Glutamatergic neuron (in vitro differentiated cells): ENCODE measurements at regions not wholly inside any gene's neighbourhood (a gene's known extent, or its start where the extent isn't known, plus 50 kb on each side); places are given as distances from the start of the nearest gene placed in this dataset.

Experiments used
- DNase-seq: peaks from one replicate; pipeline ENCODE4 v3.0.0; 2022
- H3K27ac Mint-ChIP-seq: one replicate; pipeline ENCODE4 v1.8.0; 2020; ENCODE audit warnings: mild to moderate bottlenecking, mixed read lengths, inconsistent platforms; ENCODE audit not compliant: unreplicated experiment
- H3K27me3 Mint-ChIP-seq: one replicate; pipeline ENCODE4 v1.8.0; 2020; ENCODE audit warnings: mild to moderate bottlenecking, moderate library complexity, mixed read lengths, inconsistent platforms; ENCODE audit not compliant: unreplicated experiment
- H3K36me3 Mint-ChIP-seq: one replicate; pipeline ENCODE4 v1.8.0; 2020; ENCODE audit warnings: mild to moderate bottlenecking, mixed read lengths, inconsistent platforms; ENCODE audit not compliant: unreplicated experiment
- H3K4me1 Mint-ChIP-seq: one replicate; pipeline ENCODE4 v1.8.0; 2020; ENCODE audit warnings: mild to moderate bottlenecking, low read depth, mixed read lengths, inconsistent platforms; ENCODE audit not compliant: unreplicated experiment
- H3K4me3 Mint-ChIP-seq: one replicate; pipeline ENCODE4 v1.8.0; 2020; ENCODE audit warnings: mild to moderate bottlenecking, mixed read lengths, inconsistent platforms; ENCODE audit not compliant: unreplicated experiment
- H3K9me3 Mint-ChIP-seq: one replicate; pipeline ENCODE4 v1.8.0; 2020; ENCODE audit warnings: mild to moderate bottlenecking, moderate library complexity, mixed read lengths, inconsistent platforms; ENCODE audit not compliant: unreplicated experiment
- TF ChIP-seq, protein P1 (sequence below): fragments of 200-600 bp; sonication (generic); IDR thresholded peaks from one replicate; pipeline ENCODE4 v1.5.0; 2021; ENCODE audit not compliant: partially characterized antibody, unreplicated experiment

DNA sequence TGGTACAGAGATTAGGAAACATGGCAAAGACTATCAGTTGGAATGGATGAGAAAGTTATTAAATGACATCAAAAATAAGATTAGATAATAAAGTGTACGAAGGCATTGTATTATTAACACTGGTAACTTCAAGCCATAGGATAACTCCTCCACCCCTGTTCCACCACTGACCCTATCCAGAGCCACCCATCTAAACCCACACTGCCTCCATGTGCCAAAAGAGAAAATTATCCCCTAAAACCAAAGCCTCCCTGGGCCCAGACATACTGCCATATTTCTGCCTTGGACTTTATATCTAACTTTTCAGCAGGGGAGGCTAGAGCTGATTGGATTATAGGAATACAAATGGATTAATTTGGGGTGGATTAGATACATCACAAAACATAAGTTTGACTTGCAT, 443.7 kb downstream of the BCL11A start:
- Mint-ChIP-seq H3K27ac (no peak overlapping the region), H3K4me1 (no peaks in the 10 kb centered on the region), H3K4me3 (no peak overlapping the region), H3K9me3 (no peaks in the 10 kb centered on the region), H3K27me3 (no peaks in the 10 kb centered on the region), H3K36me3 (peaks cover 5% of the 10 kb centered on the region)
- DNase-seq = no peak
- TF ChIP-seq, protein P1, sequence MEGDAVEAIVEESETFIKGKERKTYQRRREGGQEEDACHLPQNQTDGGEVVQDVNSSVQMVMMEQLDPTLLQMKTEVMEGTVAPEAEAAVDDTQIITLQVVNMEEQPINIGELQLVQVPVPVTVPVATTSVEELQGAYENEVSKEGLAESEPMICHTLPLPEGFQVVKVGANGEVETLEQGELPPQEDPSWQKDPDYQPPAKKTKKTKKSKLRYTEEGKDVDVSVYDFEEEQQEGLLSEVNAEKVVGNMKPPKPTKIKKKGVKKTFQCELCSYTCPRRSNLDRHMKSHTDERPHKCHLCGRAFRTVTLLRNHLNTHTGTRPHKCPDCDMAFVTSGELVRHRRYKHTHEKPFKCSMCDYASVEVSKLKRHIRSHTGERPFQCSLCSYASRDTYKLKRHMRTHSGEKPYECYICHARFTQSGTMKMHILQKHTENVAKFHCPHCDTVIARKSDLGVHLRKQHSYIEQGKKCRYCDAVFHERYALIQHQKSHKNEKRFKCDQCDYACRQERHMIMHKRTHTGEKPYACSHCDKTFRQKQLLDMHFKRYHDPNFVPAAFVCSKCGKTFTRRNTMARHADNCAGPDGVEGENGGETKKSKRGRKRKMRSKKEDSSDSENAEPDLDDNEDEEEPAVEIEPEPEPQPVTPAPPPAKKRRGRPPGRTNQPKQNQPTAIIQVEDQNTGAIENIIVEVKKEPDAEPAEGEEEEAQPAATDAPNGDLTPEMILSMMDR = no peak

DNA sequence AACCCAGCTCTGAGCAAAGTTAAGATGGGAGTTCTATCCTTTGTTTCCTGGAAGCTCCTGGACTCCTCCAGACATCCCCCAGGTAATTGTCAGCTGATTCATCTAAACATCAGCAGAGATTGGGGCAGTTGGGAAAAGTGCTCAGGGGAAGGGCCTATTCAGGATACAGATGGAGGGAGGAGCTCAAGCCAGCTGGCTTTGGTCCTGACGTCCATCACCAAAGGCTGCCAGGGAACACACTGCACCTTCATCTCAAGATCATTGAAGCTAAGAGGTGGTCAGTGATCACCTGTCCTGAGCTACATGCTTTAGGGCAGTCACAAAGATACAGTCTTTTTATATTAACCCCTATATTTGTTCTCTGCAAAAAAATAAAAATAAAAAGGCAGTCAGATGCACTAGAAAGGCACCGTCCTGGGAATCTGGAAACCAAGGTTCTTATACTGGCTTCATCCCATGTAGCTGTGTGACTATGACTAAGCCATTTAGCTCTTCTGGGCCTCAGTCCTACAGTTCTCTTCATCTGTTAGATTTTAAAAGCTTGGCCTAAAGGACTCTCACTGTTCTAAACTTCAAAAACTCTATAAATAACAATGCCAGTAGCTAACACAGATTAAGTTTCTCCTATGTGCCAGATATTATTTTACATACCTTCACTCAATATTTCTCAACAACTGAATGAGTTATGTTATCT, 446.5 kb downstream of the BCL11A start:
- Mint-ChIP-seq H3K27me3 (no peaks in the 10 kb centered on the region), H3K27ac (no peak overlapping the region), H3K4me3 (no peak overlapping the region), H3K9me3 (no peaks in the 10 kb centered on the region), H3K36me3 (no peaks in the 10 kb centered on the region), H3K4me1 (no peaks in the 10 kb centered on the region)
- TF ChIP-seq, protein P1 = no peak
- no peak for DNase-seq

DNA sequence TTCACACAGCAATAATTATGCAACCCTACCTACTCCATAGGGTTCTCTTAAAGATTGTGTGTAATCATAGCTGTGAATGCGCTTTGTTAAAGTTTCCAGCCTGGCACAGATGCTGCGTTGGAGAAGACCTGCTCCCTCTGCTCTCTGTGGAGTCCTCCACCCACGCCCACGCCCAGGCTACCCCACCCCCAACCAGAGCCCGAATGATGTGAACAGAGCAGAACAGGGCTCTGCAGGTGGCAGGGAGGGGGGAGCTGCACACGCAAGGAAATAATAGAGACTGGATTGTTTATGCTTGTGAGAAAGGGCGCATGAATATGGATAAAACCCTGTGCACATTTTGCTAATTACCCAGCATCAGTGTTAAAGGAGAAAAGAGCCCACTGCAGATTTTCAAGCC, 447.5 kb downstream of the BCL11A start:
- no peaks in the 10 kb centered on the region for H3K4me1 Mint-ChIP-seq

DNA sequence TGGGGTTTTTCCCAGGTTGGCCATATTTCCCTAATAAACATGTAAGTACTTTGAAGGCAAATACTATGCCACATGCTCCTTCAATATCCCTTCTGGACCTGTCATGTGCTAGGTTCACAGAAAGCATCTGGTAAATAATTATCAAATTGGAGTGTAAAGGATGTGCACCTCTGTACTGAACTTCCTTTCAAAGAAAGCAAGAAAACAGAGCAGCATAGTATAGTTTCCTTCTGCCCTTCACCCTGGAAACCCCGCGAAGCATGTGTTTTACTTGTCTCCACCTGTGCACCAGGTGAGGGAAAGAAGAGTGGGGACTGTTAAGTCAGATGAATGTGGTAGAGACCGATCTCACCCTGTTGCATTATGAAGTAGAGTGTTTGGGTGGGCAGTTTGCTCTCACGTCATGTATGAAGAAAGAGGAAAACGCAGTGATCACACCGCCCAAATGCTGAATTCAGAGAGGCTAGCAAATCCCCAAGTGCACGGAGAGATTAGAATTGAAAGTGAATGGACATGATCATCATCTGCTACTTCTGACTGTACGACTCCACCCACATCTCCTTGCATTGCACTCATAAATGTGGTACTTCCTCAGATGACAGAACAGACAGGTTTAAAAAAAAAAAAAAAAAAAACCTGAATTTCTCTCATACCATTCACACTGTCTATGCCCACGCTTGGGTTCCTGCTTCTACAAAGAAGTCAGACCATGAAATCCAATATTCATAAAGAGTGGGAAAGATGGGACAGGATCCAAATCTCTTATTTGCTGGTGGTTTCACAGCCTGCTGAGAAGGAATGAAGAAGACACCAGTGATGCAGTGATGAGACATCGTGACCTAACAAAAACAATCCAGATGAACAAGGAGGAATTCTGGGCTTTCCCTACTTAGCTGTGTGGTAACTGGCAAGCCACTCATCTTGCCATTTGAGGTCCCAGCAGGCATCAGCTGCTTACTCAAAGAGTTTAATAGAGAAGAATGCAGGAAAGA, 448.6 kb downstream of the BCL11A start:
- H3K27me3 Mint-ChIP-seq = no peaks in the 10 kb centered on the region
- H3K4me3 Mint-ChIP-seq = no peak overlapping the region
- DNase-seq = no peak
- no peak overlapping the region for H3K27ac Mint-ChIP-seq
- H3K9me3 Mint-ChIP-seq = no peaks in the 10 kb centered on the region
- H3K36me3 Mint-ChIP-seq = no peaks in the 10 kb centered on the region
- TF ChIP-seq, protein P1 = no peak
- no peaks in the 10 kb centered on the region for H3K4me1 Mint-ChIP-seq

More for the DNA sequence above, 447.5 kb downstream of the BCL11A start:
- H3K27me3 Mint-ChIP-seq = no peaks in the 10 kb centered on the region
- no peak overlapping the region for H3K4me3 Mint-ChIP-seq
- H3K9me3 Mint-ChIP-seq = no peaks in the 10 kb centered on the region
- TF ChIP-seq, protein P1 = no peak
- no peak overlapping the region for H3K27ac Mint-ChIP-seq
- no peak for DNase-seq
- no peaks in the 10 kb centered on the region for H3K36me3 Mint-ChIP-seq

DNA sequence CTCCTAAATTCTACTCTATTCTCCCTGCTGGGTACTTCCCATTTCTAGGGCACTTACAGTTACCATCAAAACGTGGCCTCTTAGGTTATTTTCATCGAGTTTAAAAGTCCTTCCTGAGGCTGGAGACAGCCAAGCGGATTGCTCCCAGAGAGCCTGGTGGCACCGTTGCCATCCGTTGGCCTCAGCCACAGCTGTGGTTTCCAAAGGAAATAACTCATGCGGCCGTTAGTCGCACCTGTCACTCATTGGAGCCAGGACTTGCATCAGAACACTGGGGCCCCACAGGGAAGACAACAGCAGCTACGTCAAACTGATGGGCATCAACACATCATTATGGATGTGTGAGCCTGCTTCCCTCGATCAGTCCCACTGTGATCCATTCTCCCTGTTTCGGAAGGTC, 453.4 kb downstream of the BCL11A start:
- DNase-seq = no peak
- H3K4me1 Mint-ChIP-seq = no peaks in the 10 kb centered on the region
- H3K27me3 Mint-ChIP-seq = no peaks in the 10 kb centered on the region
- no peak overlapping the region for H3K27ac Mint-ChIP-seq
- no peaks in the 10 kb centered on the region for H3K9me3 Mint-ChIP-seq
- no peak overlapping the region for H3K4me3 Mint-ChIP-seq
- no peaks in the 10 kb centered on the region for H3K36me3 Mint-ChIP-seq
- TF ChIP-seq, protein P1 = no peak
